ENCODE measurements at regions not wholly inside any gene's neighbourhood (a gene's known extent, or its start where the extent isn't known, plus 50 kb on each side); places are given as distances from the start of the nearest gene placed in this dataset.

DNA sequence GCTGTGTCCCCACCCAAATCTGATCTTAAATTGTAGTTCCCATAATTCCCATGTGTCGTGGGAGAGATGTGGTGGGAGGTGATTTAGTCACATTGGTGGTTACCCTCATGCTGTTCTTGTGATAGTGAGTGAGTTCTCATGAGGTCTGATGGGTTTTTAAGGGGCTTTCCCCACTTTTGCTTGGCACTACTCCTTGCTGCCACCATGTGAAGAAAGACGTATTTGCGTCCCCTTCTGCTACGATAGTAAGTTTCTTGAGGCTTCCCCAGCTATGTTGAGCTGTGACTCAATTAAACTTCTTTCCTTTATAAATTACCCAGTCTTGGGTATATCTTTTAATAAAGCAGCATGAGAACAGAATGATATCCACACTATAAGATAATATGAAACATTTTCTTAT lies 1023.4 kb downstream of the TLE4 start:
- no peak overlapping the region for H3K27ac ChIP-seq
- no peaks in the 10 kb centered on the region for H3K4me1 ChIP-seq (replicated peaks; ENCODE audit: insufficient read depth)
- BruUV-seq (replicated peaks): no TSS peak
- H4K20me1 ChIP-seq (ENCODE audit: insufficient read depth): no peaks in the 10 kb centered on the region
- H3K9me2 ChIP-seq (ENCODE audit: insufficient read depth): peaks cover 4% of the 10 kb centered on the region; the same call in 1 of the 2 replicates
- H2AFZ ChIP-seq: no peak overlapping the region
- ChIA-PET CTCF (no interaction called here), POLR2A (ENCODE audit: unreplicated experiment) (no interaction called here)
- H3K9me3 ChIP-seq (ENCODE audit: insufficient read depth, low read depth): no peaks in the 10 kb centered on the region
- no peak for DNase-seq
- no peaks in the 10 kb centered on the region for H3K36me3 ChIP-seq (ENCODE audit: low read depth)
- H3K79me2 ChIP-seq (ENCODE audit: low read depth): no peaks in the 10 kb centered on the region
- H3K27me3 ChIP-seq (ENCODE audit: insufficient read depth, low read depth): no peaks in the 10 kb centered on the region
- TF ChIP-seq, protein P1, sequence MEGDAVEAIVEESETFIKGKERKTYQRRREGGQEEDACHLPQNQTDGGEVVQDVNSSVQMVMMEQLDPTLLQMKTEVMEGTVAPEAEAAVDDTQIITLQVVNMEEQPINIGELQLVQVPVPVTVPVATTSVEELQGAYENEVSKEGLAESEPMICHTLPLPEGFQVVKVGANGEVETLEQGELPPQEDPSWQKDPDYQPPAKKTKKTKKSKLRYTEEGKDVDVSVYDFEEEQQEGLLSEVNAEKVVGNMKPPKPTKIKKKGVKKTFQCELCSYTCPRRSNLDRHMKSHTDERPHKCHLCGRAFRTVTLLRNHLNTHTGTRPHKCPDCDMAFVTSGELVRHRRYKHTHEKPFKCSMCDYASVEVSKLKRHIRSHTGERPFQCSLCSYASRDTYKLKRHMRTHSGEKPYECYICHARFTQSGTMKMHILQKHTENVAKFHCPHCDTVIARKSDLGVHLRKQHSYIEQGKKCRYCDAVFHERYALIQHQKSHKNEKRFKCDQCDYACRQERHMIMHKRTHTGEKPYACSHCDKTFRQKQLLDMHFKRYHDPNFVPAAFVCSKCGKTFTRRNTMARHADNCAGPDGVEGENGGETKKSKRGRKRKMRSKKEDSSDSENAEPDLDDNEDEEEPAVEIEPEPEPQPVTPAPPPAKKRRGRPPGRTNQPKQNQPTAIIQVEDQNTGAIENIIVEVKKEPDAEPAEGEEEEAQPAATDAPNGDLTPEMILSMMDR (conservative IDR thresholded peaks at IDR 0.05): no peak
- TF ChIP-seq EZH2 (IDR thresholded peaks at IDR 0.05; ENCODE audit: low read depth): no peak
- intact Hi-C loops (cut with micrococcal nuclease; ENCODE audit: unreplicated experiment): no loop called here
- H3K4me3 ChIP-seq: no peak overlapping the region
- H3F3A ChIP-seq (ENCODE audit: insufficient read depth, low read depth): no peaks in the 10 kb centered on the region
- no peak overlapping the region for H3K4me2 ChIP-seq

DNA sequence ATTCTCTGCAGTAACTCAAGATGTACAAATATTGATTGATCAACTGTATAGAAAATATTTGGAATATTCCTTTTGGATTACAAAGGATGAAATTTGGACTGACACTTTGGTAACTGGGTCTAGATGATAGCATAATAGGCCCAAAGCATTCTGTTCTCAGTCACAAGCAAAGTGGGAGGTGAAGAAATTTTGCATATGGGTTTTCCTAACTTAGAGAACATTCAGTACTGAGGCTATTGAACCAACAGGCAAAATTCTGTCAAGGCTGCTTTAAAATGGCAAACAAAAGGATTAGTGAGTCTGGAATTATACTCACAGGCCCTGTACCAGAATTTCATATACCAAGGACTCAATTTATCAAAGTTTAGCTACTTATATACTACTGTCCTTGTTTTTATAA lies 1020.6 kb downstream of the TLE4 start:
- H3K36me3 ChIP-seq (ENCODE audit: low read depth): no peaks in the 10 kb centered on the region
- no peaks in the 10 kb centered on the region for H3K79me2 ChIP-seq (ENCODE audit: low read depth)
- H3K9me3 ChIP-seq (ENCODE audit: insufficient read depth, low read depth): no peaks in the 10 kb centered on the region
- no peak for DNase-seq
- H3K9me2 ChIP-seq (ENCODE audit: insufficient read depth): peaks cover 4% of the 10 kb centered on the region; the same call in 1 of the 2 replicates
- H3F3A ChIP-seq (ENCODE audit: insufficient read depth, low read depth): no peaks in the 10 kb centered on the region
- POLR2A ChIA-PET (ENCODE audit: unreplicated experiment): no interaction called here
- no peaks in the 10 kb centered on the region for H4K20me1 ChIP-seq (ENCODE audit: insufficient read depth)
- CTCF ChIA-PET: no interaction called here
- TF ChIP-seq EZH2 (IDR thresholded peaks at IDR 0.05; ENCODE audit: low read depth): no peak
- TF ChIP-seq, protein P1 (conservative IDR thresholded peaks at IDR 0.05): no peak
- intact Hi-C loops (cut with micrococcal nuclease; ENCODE audit: unreplicated experiment): no loop called here
- no peak overlapping the region for H3K4me3 ChIP-seq
- H2AFZ ChIP-seq: no peak overlapping the region
- H3K27me3 ChIP-seq (ENCODE audit: insufficient read depth, low read depth): no peaks in the 10 kb centered on the region
- no peaks in the 10 kb centered on the region for H3K4me1 ChIP-seq (replicated peaks; ENCODE audit: insufficient read depth)
- no peak overlapping the region for H3K4me2 ChIP-seq
- H3K27ac ChIP-seq: no peak overlapping the region
- no TSS peak for BruUV-seq (replicated peaks)

DNA sequence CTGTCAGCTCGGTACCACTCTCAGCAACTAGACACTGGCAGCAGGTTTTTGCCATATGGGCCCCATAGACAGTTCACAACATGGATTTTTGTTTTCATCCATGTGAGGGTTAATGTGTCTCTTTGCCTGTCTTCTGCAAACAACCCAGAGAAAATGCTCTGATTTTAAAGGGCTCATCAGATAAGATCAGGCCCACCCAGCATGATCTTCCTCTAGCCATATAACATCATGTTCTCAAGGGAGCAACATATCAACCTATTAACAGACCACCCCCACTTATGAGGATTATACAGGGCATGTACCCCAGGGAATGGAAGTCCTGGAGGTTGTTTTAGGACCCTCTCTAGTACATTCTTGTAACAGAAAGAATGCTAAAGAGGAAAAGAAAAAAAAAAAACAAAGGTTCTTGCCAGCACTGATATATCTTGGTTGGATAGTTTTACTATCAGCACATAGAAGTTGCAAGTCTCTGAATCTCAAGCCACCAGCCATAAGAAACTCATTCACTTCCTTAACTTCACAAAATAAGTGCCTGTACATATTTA lies 1015.1 kb downstream of the TLE4 start:
- Histone ChIP-seq H3K9me2 (ENCODE audit: insufficient read depth) (no peaks in the 10 kb centered on the region), H3K4me2 (no peak overlapping the region), H2AFZ (0 out of 2 replicates have a peak overlapping the region, but pooled peaks have one; percentile 31), H3K79me2 (ENCODE audit: low read depth) (no peaks in the 10 kb centered on the region), H3K9me3 (ENCODE audit: insufficient read depth, low read depth) (no peaks in the 10 kb centered on the region), H3K36me3 (ENCODE audit: low read depth) (no peaks in the 10 kb centered on the region), H4K20me1 (ENCODE audit: insufficient read depth) (no peaks in the 10 kb centered on the region), H3K27ac (no peak overlapping the region), H3K4me3 (no peak overlapping the region), H3K4me1 (replicated peaks; ENCODE audit: insufficient read depth) (no peaks in the 10 kb centered on the region), H3F3A (ENCODE audit: insufficient read depth, low read depth) (no peaks in the 10 kb centered on the region), H3K27me3 (ENCODE audit: insufficient read depth, low read depth) (no peaks in the 10 kb centered on the region)
- intact Hi-C loops (cut with micrococcal nuclease; ENCODE audit: unreplicated experiment): no loop called here
- CTCF ChIA-PET: no interaction called here
- no peak for DNase-seq
- TF ChIP-seq, protein P1 (conservative IDR thresholded peaks at IDR 0.05): no peak
- no peak for TF ChIP-seq EZH2 (IDR thresholded peaks at IDR 0.05; ENCODE audit: low read depth)
- POLR2A ChIA-PET (ENCODE audit: unreplicated experiment): no interaction called here
- no TSS peak for BruUV-seq (replicated peaks)
